Panc1 (cell line): ENCODE measurements at regions not wholly inside any gene's neighbourhood (a gene's known extent, or its start where the extent isn't known, plus 50 kb on each side); places are given as distances from the start of the nearest gene placed in this dataset.

Experiments used
- ATAC-seq: fragments of 200-7000 bp; cut with Tn5 transposase; 2 replicates; pipeline ENCODE4 v1.9.1; 2020; ENCODE audit warnings: mild to moderate bottlenecking, moderate library complexity
- BruUV-seq: library from RNA; stranded (reverse); fragments of 400-500 nt; replicated peaks from 2 replicates; lab custom pipeline; 2021; lab: Mats Ljungman, UMichigan
- CTCF ChIA-PET: fragments of 300-600 bp; sonication (Branson Sonifier 250); formaldehyde crosslinking; loops from one replicate; lab custom pipeline; 2022; ENCODE audit warnings: antibody characterized with exemption; lab: Charles Lee
- POLR2A ChIA-PET: fragments of 300-600 bp; sonication (Branson Sonifier 250); formaldehyde crosslinking; loops from one replicate; lab custom pipeline; 2022; ENCODE audit warnings: antibody characterized with exemption; lab: Charles Lee
- DNase-seq: peaks from one replicate; pipeline ENCODE4 v3.0.0-alpha.2; 2010; ENCODE audit warnings: low read depth, low spot score
- H3K27ac ChIP-seq: 2 replicates; pipeline ENCODE4 v1.5.1; 2011; ENCODE audit warnings: mild to moderate bottlenecking, low read length, inconsistent platforms
- H3K27me3 ChIP-seq: fragments of 200-500 bp; sonication (Bioruptor generic); 2 replicates; pipeline ENCODE4 v1.6.0; 2014; ENCODE audit warnings: low read length, inconsistent platforms; ENCODE audit not compliant: control insufficient read depth, insufficient read depth
- H3K36me3 ChIP-seq: fragments of 200-500 bp; sonication (Bioruptor generic); 2 replicates; pipeline ENCODE4 v1.5.1; 2014; ENCODE audit warnings: inconsistent platforms, mild to moderate bottlenecking, low read length, moderate library complexity; ENCODE audit not compliant: control insufficient read depth, insufficient read depth
- H3K4me1 ChIP-seq: 2 replicates; pipeline ENCODE4 v1.5.1; 2011; ENCODE audit warnings: inconsistent platforms, mild to moderate bottlenecking, low read length, moderate library complexity; ENCODE audit not compliant: control insufficient read depth, insufficient read depth
- H3K4me3 ChIP-seq, 2 experiments: 2 replicates each; pipeline ENCODE4 v1.5.1; 2011 to 2012; ENCODE audit warnings: low read depth in 2 of 2, low read length in 2 of 2, mild to moderate bottlenecking in 2 of 2, inconsistent platforms in 1 of 2, moderate library complexity in 1 of 2
- H3K9me3 ChIP-seq: fragments of 200-500 bp; sonication (Bioruptor generic); 2 replicates; pipeline ENCODE4 v1.5.1; 2014; ENCODE audit warnings: low read depth, mild to moderate bottlenecking, inconsistent platforms, low read length, moderate library complexity; ENCODE audit not compliant: control insufficient read depth, insufficient read depth
- CTCF ChIP-seq: fragments of 450-650 bp; IDR thresholded peaks from 2 replicates; pipeline ENCODE4 v1.5.1; 2017; ENCODE audit warnings: mild to moderate bottlenecking
- POLR2AphosphoS5 ChIP-seq: IDR thresholded peaks from 2 replicates; pipeline ENCODE4 v1.6.1; 2012; ENCODE audit warnings: mild to moderate bottlenecking, low read depth, low read length, moderate library complexity
- REST ChIP-seq, 2 experiments: IDR thresholded peaks; 2 replicates each; pipeline ENCODE4 v1.6.1; 2011 to 2012; ENCODE audit warnings: low read depth in 2 of 2, control low read depth in 1 of 2, low read length in 1 of 2, mild to moderate bottlenecking in 1 of 2, moderate library complexity in 1 of 2; ENCODE audit not compliant: insufficient read depth in 1 of 2
- SIN3A ChIP-seq: IDR thresholded peaks from 2 replicates; pipeline ENCODE4 v1.6.1; 2012; ENCODE audit warnings: low read depth, mild to moderate bottlenecking, low read length, moderate library complexity, borderline replicate concordance; ENCODE audit not compliant: insufficient read depth
- TCF7L2 ChIP-seq: IDR thresholded peaks from 2 replicates; pipeline ENCODE4 v1.6.1; 2011; ENCODE audit warnings: mild to moderate bottlenecking, low read depth, low read length, inconsistent platforms
- in situ Hi-C: cut with HindIII; loops from 2 replicates; pipeline ENCODE4 v1.10.0; 2016; ENCODE audit warnings: low sequenced_read_pairs, low pct_unique_long_range_greater_than_20kb
- intact Hi-C: fragments of 100-400 bp; cut with micrococcal nuclease; formaldehyde crosslinking; loops from one replicate; pipeline ENCODE4 v1.10.0; 2022; ENCODE audit not compliant: unreplicated experiment

- DNase-seq (no peak), ATAC-seq (no peak)
- no peaks in the 10 kb centered on the region for H3K9me3 ChIP-seq
- no peaks in the 10 kb centered on the region for H3K4me1 ChIP-seq
- BruUV-seq = no TSS peak
- POLR2A ChIA-PET = no interaction called here
- TF ChIP-seq CTCF = no peak
- no peak overlapping the region for H3K4me3 ChIP-seq
- intact Hi-C loops = no loop called here
- no peak overlapping the region for H3K27ac ChIP-seq
- no peaks in the 10 kb centered on the region for H3K27me3 ChIP-seq
- CTCF ChIA-PET = no interaction called here
- no peaks in the 10 kb centered on the region for H3K36me3 ChIP-seq
- in situ Hi-C loops = no loop called here
Measured at GRCh38 chr2:20512061-20512605, 65.3 kb downstream of the RHOB start.

GRCh38 chr2:20513946-20514345 is 67.1 kb downstream of the RHOB start:
- Histone ChIP-seq H3K27ac (no peak overlapping the region), H3K9me3 (no peaks in the 10 kb centered on the region), H3K36me3 (no peaks in the 10 kb centered on the region), H3K4me1 (no peaks in the 10 kb centered on the region), H3K27me3 (no peaks in the 10 kb centered on the region), H3K4me3 (no peak overlapping the region)
- BruUV-seq = no TSS peak
- no peak for DNase-seq
- TF ChIP-seq SIN3A (no peak), POLR2AphosphoS5 (no peak)
- intact Hi-C loops (no loop called here), in situ Hi-C loops (no loop called here)
- CTCF ChIA-PET = no interaction called here
- POLR2A ChIA-PET = no interaction called here
- no peak for ATAC-seq

GRCh38 chr2:20514596-20515269 is 67.9 kb downstream of the RHOB start:
- no peaks in the 10 kb centered on the region for H3K4me1 ChIP-seq
- in situ Hi-C loops = no loop called here
- no TSS peak for BruUV-seq
- no peaks in the 10 kb centered on the region for H3K9me3 ChIP-seq
- no peak overlapping the region for H3K27ac ChIP-seq
- H3K4me3 ChIP-seq = no peak overlapping the region
- ATAC-seq = no peak
- DNase-seq = no peak
- intact Hi-C loops = no loop called here
- no peak for TF ChIP-seq CTCF
- no peak for TF ChIP-seq TCF7L2
- TF ChIP-seq SIN3A = no peak
- no peak for TF ChIP-seq REST (IDR thresholded peaks at IDR 0.05; ENCODE audit: insufficient read depth in 1 of 2, low read depth in 2 of 2, low read length in 1 of 2)
- TF ChIP-seq POLR2AphosphoS5 = no peak
- POLR2A ChIA-PET = no interaction called here
- CTCF ChIA-PET = no interaction called here
- no peaks in the 10 kb centered on the region for H3K36me3 ChIP-seq
- H3K27me3 ChIP-seq = no peaks in the 10 kb centered on the region
